SKM-1 (cell line): ENCODE measurements at regions not wholly inside any gene's neighbourhood (a gene's known extent, or its start where the extent isn't known, plus 50 kb on each side); places are given as distances from the start of the nearest gene placed in this dataset.
"Not testable (repeated sequence)": the region's sequence is repeated elsewhere in the genome, so short reads cannot be mapped to it uniquely, and the experiment has no call there.

Experiments used
- DNase-seq: peaks from one replicate; lab custom pipeline; 2025; ENCODE audit not compliant: unreplicated experiment; lab: John Stamatoyannopoulos, UW

- no peak for DNase-seq
Measured at GRCh38 chr5:44942524-44943001, 133.8 kb downstream of the MRPS30 start.

DNA sequence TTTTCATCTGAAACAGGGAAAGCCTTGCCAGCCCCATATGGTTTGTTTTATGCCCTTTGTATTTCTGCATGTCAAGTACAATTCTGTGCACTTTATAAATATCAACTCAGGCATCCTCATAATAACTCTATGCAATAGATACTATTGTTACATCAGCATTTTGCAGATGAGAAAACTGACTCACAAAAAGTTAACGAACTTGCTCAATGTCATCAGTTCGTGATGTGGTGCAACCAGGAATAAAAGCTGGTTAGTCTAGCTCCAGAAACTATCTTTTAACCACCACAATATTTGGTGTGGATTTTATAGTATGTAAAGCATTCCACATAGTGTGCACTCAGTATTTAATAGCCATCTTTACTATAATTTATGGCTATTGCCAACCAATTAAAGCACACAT is 134.9 kb downstream of the MRPS30 start:
- no peak for DNase-seq

DNA sequence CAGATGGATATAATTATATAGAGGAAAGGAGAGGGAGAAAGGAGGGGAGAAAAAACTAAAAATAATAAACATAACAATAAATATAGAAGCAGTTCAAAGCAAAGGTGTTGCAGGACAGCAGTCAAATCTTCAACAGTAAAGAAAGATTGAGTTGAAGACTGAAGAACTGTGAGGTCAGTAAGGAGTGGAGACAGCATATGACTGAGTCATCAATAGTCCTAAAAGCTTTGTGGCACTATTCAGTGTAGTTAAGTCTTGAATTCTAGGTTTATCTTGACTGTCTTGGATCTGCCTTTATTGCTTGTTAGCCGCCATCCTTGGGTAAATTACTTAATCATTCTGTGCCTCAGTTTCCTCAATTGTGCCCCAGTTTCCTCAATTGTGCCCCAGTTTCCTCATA is 137.0 kb downstream of the MRPS30 start:
- no peak for DNase-seq

- DNase-seq, result no peak
Measured at GRCh38 chr5:44949687-44950086, 140.9 kb downstream of the MRPS30 start.

- DNase-seq, result no peak
Measured at GRCh38 chr5:44951371-44951770, 142.6 kb downstream of the MRPS30 start.

- DNase-seq, result peak; percentile 49
Measured at GRCh38 chr5:44952376-44952775, 143.6 kb downstream of the MRPS30 start.

GRCh38 chr5:44953078-44953477 is 144.3 kb downstream of the MRPS30 start:
- no peak for DNase-seq

- not testable (repeated sequence) for DNase-seq
Measured at GRCh38 chr5:44958943-44959454, 150.3 kb downstream of the MRPS30 start.

DNA sequence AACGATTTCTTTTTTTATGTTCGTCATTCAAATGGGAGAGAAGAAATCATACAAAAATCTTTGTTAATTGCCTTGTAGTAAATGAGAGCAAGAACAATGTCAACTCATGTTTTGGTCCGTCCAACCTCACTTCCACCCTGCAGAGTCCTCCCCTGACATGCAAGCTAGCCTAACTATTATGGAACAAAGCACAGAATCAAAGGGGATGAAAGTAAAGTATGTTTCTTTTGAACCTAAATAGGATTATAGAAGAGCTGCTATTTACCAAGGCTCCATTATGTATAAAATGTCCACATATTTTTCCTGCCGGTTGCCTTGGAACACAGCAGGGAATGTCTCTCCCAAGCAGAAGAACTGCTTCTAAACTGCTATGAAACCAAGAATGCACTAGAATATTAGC is 161.1 kb downstream of the MRPS30 start:
- DNase-seq, result no peak

DNA sequence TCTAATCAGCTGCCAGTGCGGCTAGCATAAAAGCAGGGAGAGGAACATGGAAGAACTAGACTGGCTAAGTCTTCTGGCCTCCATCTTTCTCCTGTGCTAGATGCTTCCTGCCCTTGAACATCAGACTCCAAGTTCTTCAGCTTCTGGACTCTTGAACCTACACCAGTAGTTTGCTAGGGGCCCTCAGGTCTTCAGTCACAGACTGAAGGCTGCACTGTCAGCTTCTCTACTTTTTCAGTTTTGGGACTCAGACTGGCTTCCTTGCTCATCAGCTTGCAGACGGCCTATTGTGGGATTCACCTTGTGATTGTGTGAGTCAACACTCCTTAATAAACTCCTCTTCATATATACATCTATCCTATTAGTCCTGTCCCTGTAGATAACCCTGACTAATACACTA is 162.2 kb downstream of the MRPS30 start:
- not testable (repeated sequence) for DNase-seq

DNA sequence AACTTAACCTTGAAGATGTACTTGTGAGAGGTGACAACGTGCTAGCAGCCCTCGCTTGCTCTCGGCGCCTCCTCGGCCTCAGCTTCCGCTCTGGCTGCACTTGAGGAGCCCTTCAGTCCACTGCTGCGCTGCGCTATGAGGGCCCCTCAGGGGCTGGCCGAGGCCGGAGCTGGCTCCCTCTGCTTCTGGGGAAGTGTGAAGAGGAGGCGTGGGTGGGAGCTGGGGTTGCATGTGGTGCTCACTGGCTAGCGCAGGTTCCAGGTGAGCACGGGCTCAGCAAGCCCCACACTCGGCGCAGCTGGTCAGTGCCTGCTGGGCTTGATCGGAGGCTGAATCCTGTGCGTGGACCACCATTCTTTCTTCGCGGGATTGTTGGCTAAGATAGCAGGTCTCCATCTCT is 166.1 kb downstream of the MRPS30 start:
- no peak for DNase-seq

- no peak for DNase-seq
Measured at GRCh38 chr5:44981708-44982107, 173.0 kb downstream of the MRPS30 start.

DNA sequence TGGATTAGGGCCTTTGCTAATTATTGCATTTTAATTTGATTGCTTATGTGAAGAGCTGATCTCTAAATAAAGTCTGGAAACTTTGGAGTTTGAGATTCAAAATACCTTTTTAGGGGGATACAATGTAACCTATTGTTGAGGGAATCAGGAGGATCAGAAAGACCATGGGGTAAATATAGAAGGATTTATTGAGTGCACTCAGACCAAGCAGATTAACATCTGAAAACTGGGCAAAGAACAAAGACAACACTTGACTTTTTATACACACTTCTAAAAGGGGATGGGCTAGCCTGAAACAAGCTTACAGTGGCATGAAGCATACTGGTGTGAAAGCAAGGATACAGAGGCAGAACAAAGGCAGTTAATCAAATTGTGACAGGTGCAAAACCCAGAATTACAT is 174.3 kb downstream of the MRPS30 start:
- no peak for DNase-seq

DNA sequence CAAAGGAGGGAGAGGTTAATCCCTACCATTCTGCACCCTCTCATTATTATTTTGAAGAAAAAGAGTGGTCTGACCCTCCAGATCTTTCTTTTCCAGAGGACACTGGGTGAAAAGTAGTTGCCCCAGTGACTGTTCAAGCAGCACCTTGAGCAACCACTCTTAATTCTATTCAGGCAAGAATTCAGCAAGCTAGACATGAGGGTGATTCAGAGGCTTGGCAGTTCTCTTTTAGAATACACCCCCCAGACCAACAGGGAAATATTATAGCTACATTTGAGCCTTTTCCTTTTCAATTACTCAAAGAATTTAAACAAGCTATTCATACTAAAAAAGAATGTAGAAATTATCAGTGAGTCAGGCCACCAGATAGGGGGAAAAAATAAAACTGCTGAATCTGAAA is 178.3 kb downstream of the MRPS30 start:
- no peak for DNase-seq

DNA sequence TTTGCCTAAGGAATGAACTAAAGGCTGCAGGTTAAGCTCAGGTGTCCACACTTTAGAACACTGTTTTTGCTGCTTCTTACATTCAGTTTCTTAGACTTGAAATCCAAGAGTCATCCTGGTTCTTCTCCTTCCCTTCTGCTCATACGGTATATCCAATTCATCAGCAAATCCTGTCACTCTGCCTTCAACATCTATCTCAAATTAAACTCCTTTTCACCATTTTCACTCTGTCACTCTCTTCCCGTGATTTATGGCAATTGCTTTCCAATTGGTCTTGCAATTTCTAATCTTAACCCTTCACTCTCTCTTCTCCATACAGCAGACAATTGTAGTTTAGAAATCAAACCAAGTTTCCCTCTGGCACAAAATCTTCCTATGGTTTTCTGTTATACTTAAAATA is 182.9 kb downstream of the MRPS30 start:
- no peak for DNase-seq

GRCh38 chr5:44993286-44993685 is 184.5 kb downstream of the MRPS30 start:
- DNase-seq, result no peak

- DNase-seq, result no peak
Measured at GRCh38 chr5:44997506-44997905, 188.8 kb downstream of the MRPS30 start.

- DNase-seq, result not testable (repeated sequence)
Measured at GRCh38 chr5:45007102-45007501, 198.4 kb downstream of the MRPS30 start.

- DNase-seq, result no peak
Measured at GRCh38 chr5:45017568-45017967, 208.8 kb downstream of the MRPS30 start.

GRCh38 chr5:45029553-45029952 is 220.8 kb downstream of the MRPS30 start:
- no peak for DNase-seq

DNA sequence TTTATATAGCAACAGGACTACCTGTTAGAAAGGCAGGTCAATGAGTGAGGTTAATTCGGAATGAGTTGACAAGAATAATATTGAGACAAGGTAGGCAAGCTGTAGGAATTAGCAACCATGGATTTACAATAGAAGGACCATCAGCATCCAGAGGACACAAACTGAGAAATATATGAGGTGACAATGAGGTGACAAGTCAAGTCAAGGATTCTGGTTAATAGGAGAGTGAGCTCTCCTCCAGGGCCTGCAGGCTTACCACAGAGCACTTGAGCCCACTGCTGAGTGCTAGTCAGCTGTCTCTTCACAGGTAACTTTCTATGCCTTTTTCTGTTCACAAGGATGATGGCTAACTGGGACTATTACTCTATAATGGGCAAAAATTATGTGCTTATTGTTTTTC is 227.2 kb downstream of the MRPS30 start:
- no peak for DNase-seq

- DNase-seq, result no peak
Measured at GRCh38 chr5:45037927-45038326, 229.2 kb downstream of the MRPS30 start.

DNA sequence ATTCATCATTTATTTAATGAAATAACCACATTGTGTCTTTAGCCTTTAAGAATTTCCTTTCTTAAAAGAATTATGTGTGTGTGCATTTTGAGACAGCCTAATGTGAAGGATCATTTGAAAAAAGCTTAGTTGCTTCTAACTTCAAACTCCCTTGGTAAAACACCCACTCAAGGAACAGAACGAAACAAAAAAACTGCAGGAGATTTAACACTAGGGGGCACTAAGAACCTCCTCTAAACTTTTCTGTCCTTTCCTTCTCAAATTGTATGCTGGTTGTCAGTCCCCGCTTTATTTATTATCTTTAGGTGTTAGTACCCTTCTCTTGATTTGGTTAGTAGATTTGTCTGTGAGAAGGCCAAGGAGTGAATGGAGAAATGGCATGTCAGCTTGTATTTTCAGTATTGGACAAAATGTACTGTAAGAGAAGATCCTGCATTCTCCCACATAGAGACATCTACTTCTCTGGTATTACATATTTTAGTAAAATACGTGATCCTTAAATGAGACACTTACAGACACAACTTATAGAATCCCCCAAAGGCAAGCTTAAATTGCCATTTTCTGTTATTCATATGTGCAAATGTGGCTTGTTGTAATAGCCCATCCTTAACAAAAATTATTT is 229.7 kb downstream of the MRPS30 start:
- DNase-seq, result peak; percentile 50
